Stimulated activated CD4-positive, alpha-beta T cell treated with anti-CD3 and anti-CD28 coated beads, Interleukin-2, amount 100 ng/mL, for 24 hours (primary cell): ENCODE measurements at regions not wholly inside any gene's neighbourhood (a gene's known extent, or its start where the extent isn't known, plus 50 kb on each side); places are given as distances from the start of the nearest gene placed in this dataset.
"Not testable (repeated sequence)": the region's sequence is repeated elsewhere in the genome, so short reads cannot be mapped to it uniquely, and the experiment has no call there.

Source experiments
- DNase-seq, 2 donors: peaks; one replicate each; pipeline ENCODE4 v3.0.0-alpha.2; 2020

GRCh38 chr21:13802757-13803156 is 193.2 kb downstream of the POTED start:
- DNase-seq, result not testable (repeated sequence)
